Hepatocyte (in vitro differentiated cells): ENCODE measurements at regions not wholly inside any gene's neighbourhood (a gene's known extent, or its start where the extent isn't known, plus 50 kb on each side); places are given as distances from the start of the nearest gene placed in this dataset.

Experiments
- CTCF ChIP-seq: fragments of 200-600 bp; sonication (generic); IDR thresholded peaks from 2 replicates; pipeline ENCODE4 v1.5.1; 2016; ENCODE audit warnings: antibody characterized with exemption, mild to moderate bottlenecking; ENCODE audit not compliant: poor library complexity
- EZH2 ChIP-seq: fragments of 200-600 bp; sonication (generic); IDR thresholded peaks from 2 replicates; pipeline ENCODE4 v1.6.1; 2016; ENCODE audit warnings: antibody characterized with exemption, mild to moderate bottlenecking, borderline replicate concordance
- EZH2phosphoT487 ChIP-seq: fragments of 200-600 bp; sonication (generic); IDR thresholded peaks from one replicate; pipeline ENCODE4 v1.6.1; 2018; ENCODE audit warnings: antibody characterized with exemption, mild to moderate bottlenecking, low read depth, moderate library complexity; ENCODE audit not compliant: unreplicated experiment, severe bottlenecking

- TF ChIP-seq CTCF (no peak), EZH2 (no peak), EZH2phosphoT487 (no peak)
Measured at GRCh38 chr18:22789600-22789999, 143.5 kb upstream of the RBBP8 start.
